ENCODE measurements at regions not wholly inside any gene's neighbourhood (a gene's known extent, or its start where the extent isn't known, plus 50 kb on each side); places are given as distances from the start of the nearest gene placed in this dataset.

- Mint-ChIP-seq H3K27ac (no peak overlapping the region), H3K9me3 (peaks cover 31 to 52% of the 10 kb centered on the region in 2 experiments), H3K36me3 (ENCODE audit: insufficient read depth in 1 of 3, low read depth in 3 of 3) (peaks cover 0 to 4% (median 0%) of the 10 kb centered on the region in 3 experiments; a peak in 3 of 7 replicates), H3K4me1 (no peaks in the 10 kb centered on the region), H3K4me3 (no peak overlapping the region), H3K27me3 (ENCODE audit: low read depth) (no peaks in the 10 kb centered on the region)
- H3K9me3 ChIP-seq (ENCODE audit: control insufficient read depth, low read depth, low read length): no peaks in the 10 kb centered on the region
- no peak overlapping the region for H4K91ac ChIP-seq (ENCODE audit: insufficient read length, low read depth, low read length)
- no peak overlapping the region for H3T11ph ChIP-seq (ENCODE audit: low read length)
- no peaks in the 10 kb centered on the region for H3K27me3 ChIP-seq (ENCODE audit: insufficient read depth, low read length)
- H3K79me2 ChIP-seq (ENCODE audit: insufficient read depth, low read length): no peaks in the 10 kb centered on the region
- H3K23ac ChIP-seq (ENCODE audit: insufficient read length, low read depth, low read length): no peak overlapping the region
- H3K4me1 ChIP-seq (ENCODE audit: insufficient read depth, low read length): no peaks in the 10 kb centered on the region
- DNase-seq: no peak
- H4K5ac ChIP-seq (ENCODE audit: insufficient read length, low read depth, low read length): no peak overlapping the region
- H2AK5ac ChIP-seq (ENCODE audit: insufficient read length, low read length): no peak overlapping the region
- H3K27ac ChIP-seq (ENCODE audit: insufficient read length, low read depth, low read length): no peak overlapping the region
- TF ChIP-seq, protein P1, sequence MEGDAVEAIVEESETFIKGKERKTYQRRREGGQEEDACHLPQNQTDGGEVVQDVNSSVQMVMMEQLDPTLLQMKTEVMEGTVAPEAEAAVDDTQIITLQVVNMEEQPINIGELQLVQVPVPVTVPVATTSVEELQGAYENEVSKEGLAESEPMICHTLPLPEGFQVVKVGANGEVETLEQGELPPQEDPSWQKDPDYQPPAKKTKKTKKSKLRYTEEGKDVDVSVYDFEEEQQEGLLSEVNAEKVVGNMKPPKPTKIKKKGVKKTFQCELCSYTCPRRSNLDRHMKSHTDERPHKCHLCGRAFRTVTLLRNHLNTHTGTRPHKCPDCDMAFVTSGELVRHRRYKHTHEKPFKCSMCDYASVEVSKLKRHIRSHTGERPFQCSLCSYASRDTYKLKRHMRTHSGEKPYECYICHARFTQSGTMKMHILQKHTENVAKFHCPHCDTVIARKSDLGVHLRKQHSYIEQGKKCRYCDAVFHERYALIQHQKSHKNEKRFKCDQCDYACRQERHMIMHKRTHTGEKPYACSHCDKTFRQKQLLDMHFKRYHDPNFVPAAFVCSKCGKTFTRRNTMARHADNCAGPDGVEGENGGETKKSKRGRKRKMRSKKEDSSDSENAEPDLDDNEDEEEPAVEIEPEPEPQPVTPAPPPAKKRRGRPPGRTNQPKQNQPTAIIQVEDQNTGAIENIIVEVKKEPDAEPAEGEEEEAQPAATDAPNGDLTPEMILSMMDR (conservative IDR thresholded peaks at IDR 0.05): no peak
- H2BK15ac ChIP-seq (ENCODE audit: low read depth, low read length): no peak overlapping the region
- H3K4me2 ChIP-seq (ENCODE audit: insufficient read depth, insufficient read length, low read length): no peak overlapping the region
- H2AFZ ChIP-seq (ENCODE audit: low read length): no peak overlapping the region
- no peak overlapping the region for H2BK20ac ChIP-seq (ENCODE audit: low read depth, low read length, poor library complexity, severe bottlenecking)
- H3K18ac ChIP-seq (ENCODE audit: insufficient read length, low read depth, low read length): no peak overlapping the region
- H3K56ac ChIP-seq (ENCODE audit: insufficient read length, low read depth, low read length): no peak overlapping the region
- no peaks in the 10 kb centered on the region for H3K23me2 ChIP-seq (ENCODE audit: insufficient read length, low read depth, low read length, poor library complexity, severe bottlenecking)
- no peaks in the 10 kb centered on the region for H4K20me1 ChIP-seq (ENCODE audit: control insufficient read depth, insufficient read depth, insufficient read length)
- no peak overlapping the region for H2BK5ac ChIP-seq (ENCODE audit: insufficient read length, low read length)
- no peak overlapping the region for H2BK12ac ChIP-seq (ENCODE audit: insufficient read length, low read depth, low read length)
- H3K4ac ChIP-seq (ENCODE audit: low read depth, low read length): no peak overlapping the region
- no CpG with 5 or more reads among the region's 1 CpG for WGBS (ENCODE audit: extremely low coverage, insufficient read length, low lambda C conversion rate)
- H3K9ac ChIP-seq (ENCODE audit: extremely low read depth, insufficient read length, low read length): no peak overlapping the region
- H3K14ac ChIP-seq (ENCODE audit: insufficient read depth, low read length): no peak overlapping the region
- no peak overlapping the region for H4K8ac ChIP-seq (replicated peaks; ENCODE audit: insufficient read length, low read depth, low read length)
- no peaks in the 10 kb centered on the region for H3K79me1 ChIP-seq (ENCODE audit: insufficient read depth, low read depth, low read length, poor library complexity, severe bottlenecking)
- no peak overlapping the region for H2BK120ac ChIP-seq (ENCODE audit: low read depth, low read length, poor library complexity, severe bottlenecking)
These were observed 543.3 kb downstream of the SQOR start for GRCh38 chr15:46178138-46178537.

All from H9 (cell line).